ENCODE measurements at regions not wholly inside any gene's neighbourhood (a gene's known extent, or its start where the extent isn't known, plus 50 kb on each side); places are given as distances from the start of the nearest gene placed in this dataset.
"Not testable (repeated sequence)": the region's sequence is repeated elsewhere in the genome, so short reads cannot be mapped to it uniquely, and the experiment has no call there.

DNA sequence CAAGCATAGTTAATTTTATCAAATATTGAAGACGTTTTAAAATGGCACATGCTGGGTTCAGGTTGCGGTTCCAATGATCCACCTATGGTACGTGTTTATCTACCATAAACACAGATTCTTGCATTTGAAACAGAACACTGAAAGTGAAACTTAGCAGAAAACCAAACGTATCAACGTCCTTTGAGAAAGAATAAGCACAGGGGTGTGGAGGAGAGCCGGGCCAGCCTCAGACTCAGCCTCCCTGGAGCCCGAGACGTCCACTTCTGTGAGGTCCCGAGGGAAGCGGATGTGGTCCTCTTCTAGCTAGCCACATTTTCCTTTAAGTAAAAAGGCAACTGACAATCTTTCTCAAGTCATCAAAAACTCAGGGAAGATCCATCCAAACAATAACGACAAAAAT lies 195.9 kb downstream of the RTP5 start:
- H3K27me3 ChIP-seq, result no peaks in the 10 kb centered on the region
- DNase-seq (ENCODE audit: low spot score), result no peak
- no peaks in the 10 kb centered on the region for H3K79me2 ChIP-seq
- H2AFZ ChIP-seq, result no peak overlapping the region
- H3K9me2 ChIP-seq (replicated peaks; ENCODE audit: insufficient read depth), result no peaks in the 10 kb centered on the region
- H4K20me1 ChIP-seq (ENCODE audit: insufficient read depth, poor library complexity, severe bottlenecking), result no peaks in the 10 kb centered on the region
- H3K4me2 ChIP-seq, result no peak overlapping the region
- no peaks in the 10 kb centered on the region for H3K36me3 ChIP-seq (replicated peaks; ENCODE audit: insufficient read depth, low read depth)
- no peak overlapping the region for H3K27ac ChIP-seq
- H3K4me1 ChIP-seq (ENCODE audit: insufficient read depth), result peaks cover 13% of the 10 kb centered on the region
- 75% methylated on average over 11 of the region's 11 CpGs for WGBS (ENCODE audit: low lambda C conversion rate, missing lambda C conversion rate)
- TF ChIP-seq EZH2 (IDR thresholded peaks at IDR 0.05; ENCODE audit: borderline replicate concordance) (no peak), EZH2phosphoT487 (IDR thresholded peaks at IDR 0.05; ENCODE audit: low read depth, severe bottlenecking, unreplicated experiment) (no peak)
- TF ChIP-seq, protein P1, sequence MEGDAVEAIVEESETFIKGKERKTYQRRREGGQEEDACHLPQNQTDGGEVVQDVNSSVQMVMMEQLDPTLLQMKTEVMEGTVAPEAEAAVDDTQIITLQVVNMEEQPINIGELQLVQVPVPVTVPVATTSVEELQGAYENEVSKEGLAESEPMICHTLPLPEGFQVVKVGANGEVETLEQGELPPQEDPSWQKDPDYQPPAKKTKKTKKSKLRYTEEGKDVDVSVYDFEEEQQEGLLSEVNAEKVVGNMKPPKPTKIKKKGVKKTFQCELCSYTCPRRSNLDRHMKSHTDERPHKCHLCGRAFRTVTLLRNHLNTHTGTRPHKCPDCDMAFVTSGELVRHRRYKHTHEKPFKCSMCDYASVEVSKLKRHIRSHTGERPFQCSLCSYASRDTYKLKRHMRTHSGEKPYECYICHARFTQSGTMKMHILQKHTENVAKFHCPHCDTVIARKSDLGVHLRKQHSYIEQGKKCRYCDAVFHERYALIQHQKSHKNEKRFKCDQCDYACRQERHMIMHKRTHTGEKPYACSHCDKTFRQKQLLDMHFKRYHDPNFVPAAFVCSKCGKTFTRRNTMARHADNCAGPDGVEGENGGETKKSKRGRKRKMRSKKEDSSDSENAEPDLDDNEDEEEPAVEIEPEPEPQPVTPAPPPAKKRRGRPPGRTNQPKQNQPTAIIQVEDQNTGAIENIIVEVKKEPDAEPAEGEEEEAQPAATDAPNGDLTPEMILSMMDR (IDR thresholded peaks at IDR 0.05; ENCODE audit: poor library complexity), result no peak
- no peak overlapping the region for H3K4me3 ChIP-seq
- H3K9me3 ChIP-seq (ENCODE audit: low read depth), result no peaks in the 10 kb centered on the region

DNA sequence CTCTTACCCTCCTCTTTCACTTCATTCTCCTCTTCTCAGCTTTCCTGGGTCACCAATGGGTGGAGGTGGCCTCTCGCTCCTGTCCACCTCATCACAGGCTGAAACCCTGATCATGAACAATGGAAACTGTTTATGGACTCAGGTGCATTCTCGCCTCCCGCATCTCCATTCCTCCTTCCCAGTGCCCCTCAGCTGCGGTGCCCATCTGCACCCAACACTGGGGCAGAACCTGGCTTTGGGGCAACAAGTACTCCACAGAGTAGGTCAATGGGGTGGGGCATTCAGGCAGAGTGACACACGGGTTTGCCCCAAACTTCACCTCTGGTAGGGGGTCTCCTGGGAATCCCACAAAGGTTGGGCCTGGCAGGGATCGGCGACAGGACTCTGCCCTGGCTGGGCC lies 199.5 kb downstream of the RTP5 start:
- no peaks in the 10 kb centered on the region for H3K9me2 ChIP-seq (replicated peaks; ENCODE audit: insufficient read depth)
- H3K9me3 ChIP-seq (ENCODE audit: low read depth), result no peaks in the 10 kb centered on the region
- peaks cover 16% of the 10 kb centered on the region for H3K4me1 ChIP-seq (ENCODE audit: insufficient read depth)
- no peak overlapping the region for H3K4me2 ChIP-seq
- H2AFZ ChIP-seq, result no peak overlapping the region
- no peaks in the 10 kb centered on the region for H3K79me2 ChIP-seq
- H3K27me3 ChIP-seq, result no peaks in the 10 kb centered on the region
- H3K36me3 ChIP-seq (replicated peaks; ENCODE audit: insufficient read depth, low read depth), result no peaks in the 10 kb centered on the region
- 90% methylated on average over 7 of the region's 7 CpGs for WGBS (ENCODE audit: low lambda C conversion rate, missing lambda C conversion rate)
- no peaks in the 10 kb centered on the region for H4K20me1 ChIP-seq (ENCODE audit: insufficient read depth, poor library complexity, severe bottlenecking)
- H3K4me3 ChIP-seq, result no peak overlapping the region
- DNase-seq (ENCODE audit: low spot score), result no peak
- no peak for TF ChIP-seq EZH2phosphoT487 (IDR thresholded peaks at IDR 0.05; ENCODE audit: low read depth, severe bottlenecking, unreplicated experiment)
- TF ChIP-seq, protein P1 (IDR thresholded peaks at IDR 0.05; ENCODE audit: poor library complexity), result no peak
- TF ChIP-seq EZH2 (IDR thresholded peaks at IDR 0.05; ENCODE audit: borderline replicate concordance), result no peak
- peak overlapping the region; percentile 80 for H3K27ac ChIP-seq

DNA sequence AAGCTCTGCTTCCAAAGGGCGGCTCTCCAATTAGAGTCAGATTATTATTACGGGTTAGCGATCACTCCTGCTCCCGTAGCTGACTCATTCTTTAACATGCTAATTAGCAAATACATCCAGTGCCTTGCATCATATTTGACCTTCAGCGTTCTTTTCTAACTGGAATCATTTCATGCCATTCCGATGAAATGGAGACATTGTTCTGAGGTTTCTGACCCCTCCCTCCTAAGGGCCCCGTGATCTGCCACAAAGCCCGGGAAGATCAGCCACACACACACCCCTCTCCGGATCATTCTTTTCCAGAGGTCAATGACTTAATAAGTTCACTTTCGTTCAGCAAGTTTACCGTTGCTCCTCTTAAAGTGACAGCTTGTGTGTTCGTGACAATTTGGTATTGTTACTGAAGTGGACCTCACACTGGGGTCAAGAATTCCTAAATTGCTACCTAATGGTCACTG lies 200.4 kb downstream of the RTP5 start:
- not testable (repeated sequence) for H3K9me2 ChIP-seq (replicated peaks; ENCODE audit: insufficient read depth); H3K36me3 ChIP-seq (replicated peaks; ENCODE audit: insufficient read depth, low read depth); H3K27me3 ChIP-seq; H3K79me2 ChIP-seq; H3K4me3 ChIP-seq; H4K20me1 ChIP-seq (ENCODE audit: insufficient read depth, poor library complexity, severe bottlenecking); H3K9me3 ChIP-seq (ENCODE audit: low read depth); H2AFZ ChIP-seq
- Histone ChIP-seq H3K27ac (peak overlapping the region; percentile 82), H3K4me1 (ENCODE audit: insufficient read depth) (peaks cover 18% of the 10 kb centered on the region), H3K4me2 (peak overlapping the region; percentile 47)
- 32% methylated on average over 12 of the region's 12 CpGs for WGBS (ENCODE audit: low lambda C conversion rate, missing lambda C conversion rate)
- DNase-seq (ENCODE audit: low spot score), result peak; percentile 53

DNA sequence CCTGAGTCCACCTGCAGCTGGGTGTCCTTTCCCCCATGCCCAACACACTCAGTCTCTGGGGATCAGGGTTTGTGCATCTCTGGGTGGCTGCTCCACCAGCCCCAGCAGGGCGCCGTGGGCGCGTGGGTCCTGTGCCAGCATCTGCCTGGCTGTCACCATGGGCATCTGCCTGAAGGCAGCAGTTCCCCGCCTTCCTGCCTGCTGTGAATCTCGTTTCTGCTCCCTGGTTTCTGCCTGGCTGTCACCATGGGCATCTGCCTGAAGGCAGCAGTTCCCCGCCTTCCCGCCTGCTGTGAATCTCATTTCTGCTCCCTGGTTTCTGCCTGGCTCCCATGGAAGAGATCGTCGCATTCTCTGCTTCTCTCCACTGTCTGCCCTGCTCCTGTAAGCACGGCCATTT lies 201.2 kb downstream of the RTP5 start:
- not testable (repeated sequence) for H2AFZ ChIP-seq; H3K4me3 ChIP-seq; DNase-seq (ENCODE audit: low spot score); H3K9me3 ChIP-seq (ENCODE audit: low read depth); H3K27me3 ChIP-seq; H3K9me2 ChIP-seq (replicated peaks; ENCODE audit: insufficient read depth); H3K36me3 ChIP-seq (replicated peaks; ENCODE audit: insufficient read depth, low read depth); H4K20me1 ChIP-seq (ENCODE audit: insufficient read depth, poor library complexity, severe bottlenecking); H3K79me2 ChIP-seq
- Histone ChIP-seq H3K27ac (peak overlapping the region; percentile 82), H3K4me1 (ENCODE audit: insufficient read depth) (peaks cover 24% of the 10 kb centered on the region), H3K4me2 (peak overlapping the region; percentile 47)
- WGBS (ENCODE audit: low lambda C conversion rate, missing lambda C conversion rate), result 93% methylated on average over 11 of the region's 11 CpGs

DNA sequence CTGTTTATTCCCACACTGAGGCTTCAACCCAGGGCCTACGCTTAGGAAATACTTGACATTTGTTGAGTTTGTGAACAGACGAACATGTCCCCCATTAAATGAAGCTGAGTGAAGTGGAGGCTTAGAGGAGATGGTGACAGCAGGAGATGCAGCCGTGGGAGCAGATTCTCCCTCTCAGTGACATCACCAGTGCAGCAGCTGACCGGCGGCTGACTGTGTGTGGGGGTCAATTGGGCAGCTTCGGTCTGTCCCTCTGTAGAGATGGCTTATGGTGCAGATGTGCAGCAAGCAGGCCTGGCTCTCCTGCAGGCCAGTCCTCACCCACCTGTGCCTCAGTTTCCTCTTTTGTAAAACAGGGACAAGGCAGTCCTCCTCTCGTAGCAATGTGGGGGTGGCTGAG lies 201.8 kb downstream of the RTP5 start:
- H3K27ac ChIP-seq; H4K20me1 ChIP-seq (ENCODE audit: insufficient read depth, poor library complexity, severe bottlenecking); H3K9me2 ChIP-seq (replicated peaks; ENCODE audit: insufficient read depth); H3K79me2 ChIP-seq; H2AFZ ChIP-seq; H3K4me2 ChIP-seq; H3K9me3 ChIP-seq (ENCODE audit: low read depth); H3K36me3 ChIP-seq (replicated peaks; ENCODE audit: insufficient read depth, low read depth); H3K27me3 ChIP-seq; H3K4me3 ChIP-seq; DNase-seq (ENCODE audit: low spot score): not testable (repeated sequence)
- peaks cover 29% of the 10 kb centered on the region for H3K4me1 ChIP-seq (ENCODE audit: insufficient read depth)
- WGBS (ENCODE audit: low lambda C conversion rate, missing lambda C conversion rate), result 81% methylated on average over 7 of the region's 7 CpGs

DNA sequence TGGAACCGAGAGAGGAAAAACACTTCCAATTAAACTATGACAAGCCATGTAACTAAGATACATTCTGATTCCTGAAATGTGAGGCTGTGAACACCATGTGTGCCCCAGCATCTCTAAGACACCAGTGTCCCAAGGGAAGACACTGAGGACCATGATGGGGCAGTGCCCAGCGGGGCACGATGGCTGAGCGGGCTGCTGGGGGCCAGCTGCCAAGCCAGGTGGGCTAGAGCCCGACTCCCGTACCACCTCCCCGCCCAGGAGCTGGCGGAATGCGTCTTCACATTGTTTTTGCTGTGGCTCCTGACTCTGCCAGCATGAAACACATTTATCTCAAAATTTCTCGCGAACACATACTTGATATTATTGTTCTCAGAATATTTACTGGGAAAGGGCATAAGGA lies 202.4 kb downstream of the RTP5 start:
- not testable (repeated sequence) for H3K27ac ChIP-seq; H3K4me2 ChIP-seq; H3K4me3 ChIP-seq; H4K20me1 ChIP-seq (ENCODE audit: insufficient read depth, poor library complexity, severe bottlenecking); H2AFZ ChIP-seq; H3K9me2 ChIP-seq (replicated peaks; ENCODE audit: insufficient read depth); H3K79me2 ChIP-seq; H3K9me3 ChIP-seq (ENCODE audit: low read depth); H3K36me3 ChIP-seq (replicated peaks; ENCODE audit: insufficient read depth, low read depth); H3K27me3 ChIP-seq; DNase-seq (ENCODE audit: low spot score)
- H3K4me1 ChIP-seq (ENCODE audit: insufficient read depth), result peaks cover 29% of the 10 kb centered on the region
- WGBS (ENCODE audit: low lambda C conversion rate, missing lambda C conversion rate), result 95% methylated on average over 11 of the region's 11 CpGs
